Heart right ventricle (tissue), 16 donors: ENCODE measurements at regions not wholly inside any gene's neighbourhood (a gene's known extent, or its start where the extent isn't known, plus 50 kb on each side); places are given as distances from the start of the nearest gene placed in this dataset.

ENCODE experiments used
- ATAC-seq, 8 donors: fragments of 200-7000 bp; cut with Tn5 transposase; one replicate each; pipeline ENCODE4 v1.9.1; 2020; ENCODE audit warnings: mild to moderate bottlenecking in 8 of 8, moderate library complexity in 8 of 8, moderate number of reproducible peaks in 1 of 8
- DNase-seq, 2 donors: peaks; one replicate each; pipeline ENCODE4 v3.0.0-alpha.2; 2020
- H3K27ac ChIP-seq, 10 donors: fragments of 200-600 bp; sonication (generic) in 2 of 10; one replicate each; pipeline versions ENCODE4 v1.5.0 to v1.8.0; 2020 to 2022; ENCODE audit warnings: mild to moderate bottlenecking in 3 of 10
- H3K27me3 ChIP-seq, 7 donors: fragments of 200-600 bp; one replicate each; pipeline ENCODE4 v1.8.0; 2021 to 2022; ENCODE audit warnings: mild to moderate bottlenecking in 2 of 7
- H3K36me3 ChIP-seq, 9 donors: fragments of 200-600 bp; sonication (generic) in 1 of 9; one replicate each; pipeline versions ENCODE4 v1.5.0 to v1.8.0; 2020 to 2022; ENCODE audit warnings: mild to moderate bottlenecking in 2 of 9
- H3K4me1 ChIP-seq, 9 donors: fragments of 200-600 bp; sonication (generic) in 1 of 9; one replicate each; pipeline versions ENCODE4 v1.5.0 to v1.8.0; 2020 to 2022; ENCODE audit warnings: mild to moderate bottlenecking in 4 of 9
- H3K4me3 ChIP-seq, 10 donors: fragments of 200-600 bp; sonication (generic) in 2 of 10; one replicate each; pipeline versions ENCODE4 v1.5.0 to v1.8.0; 2020 to 2022; ENCODE audit warnings: mild to moderate bottlenecking in 7 of 10, moderate library complexity in 2 of 10
- H3K9me3 ChIP-seq, 11 donors: fragments of 200-600 bp in 10 of 11; sonication (generic) in 2 of 11; one replicate each; pipeline versions ENCODE4 v1.5.0 to v1.8.0; 2013 to 2022; ENCODE audit warnings: mild to moderate bottlenecking in 2 of 11, control low read depth in 1 of 11, moderate library complexity in 1 of 11
- WGBS, 2 donors: extraction: QIAGEN DNeasy Blood & Tissue Kit; methylation state at CpG; one replicate each; pipeline ENCODE4 v1.1.7; 2013; ENCODE audit warnings: inconsistent platforms in 1 of 2; 5-methylcytosine and 5-hydroxymethylcytosine counted together
- intact Hi-C, 10 donors: fragments of 100-400 bp; cut with DNase I; formaldehyde crosslinking; loops; one replicate each; pipeline versions ENCODE4 v1.11.1 to v1.14.2; 2022
- TF ChIP-seq, protein P1 (sequence below), 9 donors: fragments of 200-600 bp; sonication (generic) in 2 of 9; IDR thresholded peaks; one replicate each; pipeline versions ENCODE4 v1.5.0 to v1.8.0; 2021 to 2022; ENCODE audit warnings: antibody characterized with exemption in 9 of 9, mild to moderate bottlenecking in 5 of 9, moderate library complexity in 1 of 9
- donor health status: Arrhythmogenic right ventricular cardiomyopathy.
- donor health status: ischemic (EF 13 %, LVEDD 7.1; RV severe dilation, severe dysfunction).
- donor health status: healthy with polysubstance abuse.
- donor health status: DM: no; HTN: yes; CAD: no.
- donor health status: DM: no; HTN: no; CAD: no.
- donor health status: ischemic (EF 25% LVEDD 6.9; RV normal size, moderate dysfunction).
- donor health status: ischemic (EF 25% LVEDD 5.7; RV mildly dilated, moderate dysfunction).
- donor health status: healthy.
- donor health status: DM: yes; HTN: yes; CAD: no.
- donor health status: Ischemic cardiomyopathy.
- donor health status: ischemic (EF 35%, LVEDD 5.7; RV mildly dilated, moderate dysfunction).
- donor health status: nonischemic (EF 11% LVEDD 7.7; RV severe dilation, severe dysfunction).
- donor health status: DM: yes; HTN: yes; CAD: no.
- donor health status: PGD.
- donor health status: ischemic (EF 29% LVEDD 5.4; RV normal size, mild dysfunction).
- donor health status: nonischemic (EF 23%, LVEDD 6.1; RV moderate dilation, normal function).

DNA sequence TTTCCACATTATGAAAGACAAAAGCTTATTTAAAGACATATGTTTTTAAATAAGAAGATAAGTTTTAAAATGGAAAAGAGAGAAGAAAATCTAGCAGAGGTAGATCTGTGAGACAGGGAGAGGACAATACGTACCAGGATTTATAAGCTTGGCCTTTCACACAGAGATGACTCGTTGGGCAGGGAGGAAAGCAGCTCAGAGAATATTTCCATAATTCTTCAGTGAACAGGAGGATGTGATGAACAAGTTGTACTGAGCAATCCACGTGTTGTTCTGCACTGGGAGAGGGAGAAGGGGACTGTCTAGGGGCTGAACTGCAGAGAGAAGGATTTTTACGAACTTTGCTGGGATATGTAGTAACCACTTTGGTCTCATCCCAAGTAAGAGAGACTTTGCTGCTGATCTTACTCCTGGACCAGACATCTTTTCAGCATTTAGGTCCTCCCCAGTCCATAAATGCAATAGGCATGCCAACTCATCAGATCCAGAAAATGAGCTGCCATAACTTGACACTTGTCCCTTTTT is 162.5 kb upstream of the SETBP1 start:
- ATAC-seq = no peak
- TF ChIP-seq, protein P1, sequence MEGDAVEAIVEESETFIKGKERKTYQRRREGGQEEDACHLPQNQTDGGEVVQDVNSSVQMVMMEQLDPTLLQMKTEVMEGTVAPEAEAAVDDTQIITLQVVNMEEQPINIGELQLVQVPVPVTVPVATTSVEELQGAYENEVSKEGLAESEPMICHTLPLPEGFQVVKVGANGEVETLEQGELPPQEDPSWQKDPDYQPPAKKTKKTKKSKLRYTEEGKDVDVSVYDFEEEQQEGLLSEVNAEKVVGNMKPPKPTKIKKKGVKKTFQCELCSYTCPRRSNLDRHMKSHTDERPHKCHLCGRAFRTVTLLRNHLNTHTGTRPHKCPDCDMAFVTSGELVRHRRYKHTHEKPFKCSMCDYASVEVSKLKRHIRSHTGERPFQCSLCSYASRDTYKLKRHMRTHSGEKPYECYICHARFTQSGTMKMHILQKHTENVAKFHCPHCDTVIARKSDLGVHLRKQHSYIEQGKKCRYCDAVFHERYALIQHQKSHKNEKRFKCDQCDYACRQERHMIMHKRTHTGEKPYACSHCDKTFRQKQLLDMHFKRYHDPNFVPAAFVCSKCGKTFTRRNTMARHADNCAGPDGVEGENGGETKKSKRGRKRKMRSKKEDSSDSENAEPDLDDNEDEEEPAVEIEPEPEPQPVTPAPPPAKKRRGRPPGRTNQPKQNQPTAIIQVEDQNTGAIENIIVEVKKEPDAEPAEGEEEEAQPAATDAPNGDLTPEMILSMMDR (IDR thresholded peaks at IDR 0.05) = no peak
- intact Hi-C loops = no loop called here
- H3K27ac ChIP-seq = no peak overlapping the region
- H3K9me3 ChIP-seq = no peaks in the 10 kb centered on the region
- H3K4me3 ChIP-seq = no peak overlapping the region
- peaks cover 0 to 4% (median 0%) of the 10 kb centered on the region in 7 donors for H3K27me3 ChIP-seq
- WGBS, 2 donors = 76 to 78% methylated on average over 4 of the region's 4 CpGs
- no peak for DNase-seq
- H3K4me1 ChIP-seq = no peaks in the 10 kb centered on the region
- H3K36me3 ChIP-seq = no peaks in the 10 kb centered on the region

DNA sequence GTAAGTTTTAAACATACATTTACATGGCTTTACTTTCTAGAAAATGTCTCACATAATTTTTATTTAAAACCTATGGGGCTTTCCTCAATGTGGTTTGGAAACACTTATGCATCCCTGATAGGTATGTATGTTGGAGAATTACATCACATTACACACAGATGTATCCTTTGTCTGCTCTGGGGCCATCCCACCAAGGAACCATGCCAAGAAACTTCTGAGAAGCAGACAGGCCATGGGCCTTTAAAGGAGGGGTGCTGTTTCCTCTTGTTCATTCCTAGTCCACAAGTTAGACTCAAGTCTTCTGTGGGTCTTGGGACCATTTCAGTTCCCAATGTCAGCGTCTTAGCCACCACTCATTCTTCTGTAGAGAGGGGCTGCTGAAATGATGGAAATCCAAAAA is 162.0 kb upstream of the SETBP1 start:
- no peak for DNase-seq
- Histone ChIP-seq H3K4me3 (no peak overlapping the region), H3K4me1 (no peaks in the 10 kb centered on the region), H3K36me3 (no peaks in the 10 kb centered on the region), H3K27ac (no peak overlapping the region), H3K9me3 (no peaks in the 10 kb centered on the region), H3K27me3 (peaks cover 0 to 4% (median 0%) of the 10 kb centered on the region in 7 donors)
- 62 to 68% methylated on average over 1 of the region's 1 CpG for WGBS, 2 donors
- TF ChIP-seq, protein P1 (IDR thresholded peaks at IDR 0.05) = no peak
- intact Hi-C loops = no loop called here
- ATAC-seq = no peak

DNA sequence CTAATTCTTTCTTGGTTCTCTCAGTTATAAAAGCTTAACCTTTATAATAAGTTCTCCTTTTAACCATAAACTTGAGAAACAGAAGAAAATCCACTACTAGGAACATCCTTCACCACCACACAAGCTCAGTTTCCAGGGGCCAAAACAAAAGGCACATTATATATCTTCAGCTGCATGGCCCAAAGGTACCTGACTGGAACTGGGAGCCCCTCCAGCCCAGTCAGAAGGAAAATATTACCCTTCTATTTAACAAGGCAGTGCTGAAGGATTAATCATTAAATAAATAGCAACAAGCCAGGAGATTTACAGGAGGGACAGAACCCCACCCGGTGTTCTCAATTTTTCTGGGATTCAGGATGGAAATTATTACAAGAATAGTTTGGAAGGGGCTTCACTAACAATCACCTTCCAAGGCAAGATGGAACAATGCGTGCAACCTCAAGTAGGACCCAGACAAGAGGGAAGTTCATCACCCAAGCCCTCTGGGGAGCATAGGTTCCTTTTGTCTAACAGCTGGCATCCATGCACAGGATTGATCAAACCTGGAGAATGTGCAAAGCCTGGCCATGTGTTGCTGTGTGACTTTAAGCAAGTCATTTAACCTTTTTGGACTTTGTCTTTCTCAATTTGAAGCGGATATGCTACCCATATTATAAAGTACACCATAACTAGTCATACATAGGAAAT is 159.6 kb upstream of the SETBP1 start:
- ATAC-seq (no peak), DNase-seq (no peak)
- intact Hi-C loops = no loop called here
- no peak overlapping the region for H3K27ac ChIP-seq
- 75 to 91% methylated on average over 3 of the region's 3 CpGs for WGBS, 2 donors
- no peaks in the 10 kb centered on the region for H3K4me1 ChIP-seq
- no peak overlapping the region for H3K4me3 ChIP-seq
- TF ChIP-seq, protein P1 (IDR thresholded peaks at IDR 0.05) = no peak
- H3K9me3 ChIP-seq = no peaks in the 10 kb centered on the region
- no peaks in the 10 kb centered on the region for H3K36me3 ChIP-seq
- H3K27me3 ChIP-seq = peaks cover 0 to 4% (median 0%) of the 10 kb centered on the region in 7 donors

DNA sequence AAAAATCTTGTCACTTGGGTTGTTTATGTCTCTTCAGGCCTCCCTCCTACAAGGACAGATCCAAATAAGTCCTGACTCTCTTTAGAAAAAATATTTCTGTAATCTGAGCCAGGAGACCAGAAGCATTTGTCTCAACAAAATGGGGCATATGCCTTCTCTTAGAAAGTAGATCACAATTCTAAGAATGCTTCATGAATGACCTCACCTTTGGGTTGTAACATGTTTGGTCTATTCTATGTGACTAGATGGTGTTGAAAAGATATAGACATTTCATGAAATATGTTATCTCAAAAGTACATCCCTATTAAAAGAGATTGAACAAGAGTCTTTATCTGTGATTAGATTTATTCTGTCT is 159.0 kb upstream of the SETBP1 start:
- Histone ChIP-seq H3K9me3 (no peaks in the 10 kb centered on the region), H3K4me3 (no peak overlapping the region), H3K27ac (no peak overlapping the region), H3K4me1 (no peaks in the 10 kb centered on the region), H3K27me3 (peaks cover 0 to 4% (median 0%) of the 10 kb centered on the region in 7 donors), H3K36me3 (no peaks in the 10 kb centered on the region)
- ATAC-seq = no peak
- TF ChIP-seq, protein P1 (IDR thresholded peaks at IDR 0.05) = no peak
- intact Hi-C loops = no loop called here
- no peak for DNase-seq
